Endodermal cell (in vitro differentiated cells): ENCODE measurements at regions not wholly inside any gene's neighbourhood (a gene's known extent, or its start where the extent isn't known, plus 50 kb on each side); places are given as distances from the start of the nearest gene placed in this dataset.

ENCODE experiments used
- DNase-seq: peaks from one replicate; pipeline ENCODE4 v3.0.0-alpha.2; 2017
- H3K27ac ChIP-seq: 2 replicates; pipeline ENCODE4 v1.5.1; 2013; ENCODE audit warnings: mild to moderate bottlenecking, low read depth, low read length, moderate library complexity
- H3K27me3 ChIP-seq: 2 replicates; pipeline ENCODE4 v1.6.1; 2013; ENCODE audit warnings: mild to moderate bottlenecking, low read length, moderate library complexity; ENCODE audit not compliant: insufficient read depth, control insufficient read depth, poor library complexity, severe bottlenecking
- H3K36me3 ChIP-seq: 2 replicates; pipeline ENCODE4 v1.7.0; 2013; ENCODE audit warnings: mild to moderate bottlenecking, low read length, moderate library complexity; ENCODE audit not compliant: control insufficient read depth, insufficient read depth
- H3K4me1 ChIP-seq: one replicate; pipeline ENCODE4 v1.7.0; 2013; ENCODE audit warnings: low read length; ENCODE audit not compliant: control insufficient read depth, insufficient read depth
- H3K4me3 ChIP-seq: 2 replicates; pipeline ENCODE4 v1.5.1; 2013; ENCODE audit warnings: mild to moderate bottlenecking, low read length, moderate library complexity
- H3K9ac ChIP-seq: 2 replicates; pipeline ENCODE4 v1.6.1; 2013; ENCODE audit warnings: mild to moderate bottlenecking, low read length, moderate library complexity; ENCODE audit not compliant: poor library complexity, severe bottlenecking; ENCODE audit errors: extremely low read depth
- H3K9me3 ChIP-seq: 2 replicates; pipeline ENCODE4 v1.6.1; 2013; ENCODE audit warnings: mild to moderate bottlenecking, low read length, moderate library complexity; ENCODE audit not compliant: control insufficient read depth
- H3K27ac Mint-ChIP-seq: 2 replicates; pipeline ENCODE4 v1.8.0; 2020; ENCODE audit warnings: mixed read lengths
- H3K27me3 Mint-ChIP-seq: 2 replicates; pipeline ENCODE4 v1.8.0; 2021; ENCODE audit warnings: mild to moderate bottlenecking, mixed read lengths; ENCODE audit not compliant: insufficient read depth
- H3K36me3 Mint-ChIP-seq: 2 replicates; pipeline ENCODE4 v1.8.0; 2020; ENCODE audit warnings: low read depth, mixed read lengths
- H3K4me1 Mint-ChIP-seq: 2 replicates; pipeline ENCODE4 v1.8.0; 2020; ENCODE audit warnings: mixed read lengths
- H3K4me3 Mint-ChIP-seq: 2 replicates; pipeline ENCODE4 v1.8.0; 2020; ENCODE audit warnings: mild to moderate bottlenecking, moderate library complexity, mixed read lengths
- H3K9me3 Mint-ChIP-seq: 2 replicates; pipeline ENCODE4 v1.8.0; 2020; ENCODE audit warnings: mild to moderate bottlenecking, mixed read lengths
- WGBS, 2 experiments: methylation state at CpG; one replicate each; pipeline versions ENCODE4 v1.1.5 to v1.1.7; 2013; ENCODE audit warnings: missing lambda C conversion rate in 2 of 2, mixed read lengths in 1 of 2; ENCODE audit not compliant: insufficient coverage in 1 of 2, insufficient read length in 1 of 2; 5-methylcytosine and 5-hydroxymethylcytosine counted together
- TF ChIP-seq, protein P1 (sequence below): fragments of 200-600 bp; sonication (generic); conservative IDR thresholded peaks from 2 replicates; pipeline ENCODE4 v1.5.0; 2021; ENCODE audit warnings: antibody characterized with exemption, mild to moderate bottlenecking

DNA sequence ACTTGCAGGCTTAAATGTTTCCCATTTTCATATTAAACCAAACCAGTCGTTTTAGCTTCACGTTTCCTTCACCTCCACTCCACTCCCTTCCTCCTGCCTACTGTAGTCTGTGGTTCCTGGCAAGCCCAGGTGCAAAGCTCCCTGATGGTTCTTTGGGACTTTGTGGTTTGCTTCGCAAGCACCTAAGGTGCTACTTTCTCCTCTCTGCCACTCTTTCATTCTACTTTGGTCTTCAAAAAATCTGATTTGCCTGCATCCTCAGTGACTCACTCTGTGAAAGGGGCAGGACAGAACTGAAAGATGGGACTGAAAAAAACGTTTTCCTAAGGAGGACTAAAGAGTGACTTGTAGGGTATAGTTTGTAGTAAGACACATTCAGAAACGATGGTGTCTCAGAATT, 228.4 kb downstream of the CYRIA start:
- DNase-seq, result no peak
- Mint-ChIP-seq H3K9me3 (no peaks in the 10 kb centered on the region), H3K4me3 (no peak overlapping the region), H3K27me3 (no peaks in the 10 kb centered on the region), H3K36me3 (no peaks in the 10 kb centered on the region), H3K27ac (no peak overlapping the region), H3K4me1 (peaks cover 8% of the 10 kb centered on the region)
- WGBS, 2 experiments, result 85 to 87% methylated on average over 5 of the region's 5 CpGs
- TF ChIP-seq, protein P1, sequence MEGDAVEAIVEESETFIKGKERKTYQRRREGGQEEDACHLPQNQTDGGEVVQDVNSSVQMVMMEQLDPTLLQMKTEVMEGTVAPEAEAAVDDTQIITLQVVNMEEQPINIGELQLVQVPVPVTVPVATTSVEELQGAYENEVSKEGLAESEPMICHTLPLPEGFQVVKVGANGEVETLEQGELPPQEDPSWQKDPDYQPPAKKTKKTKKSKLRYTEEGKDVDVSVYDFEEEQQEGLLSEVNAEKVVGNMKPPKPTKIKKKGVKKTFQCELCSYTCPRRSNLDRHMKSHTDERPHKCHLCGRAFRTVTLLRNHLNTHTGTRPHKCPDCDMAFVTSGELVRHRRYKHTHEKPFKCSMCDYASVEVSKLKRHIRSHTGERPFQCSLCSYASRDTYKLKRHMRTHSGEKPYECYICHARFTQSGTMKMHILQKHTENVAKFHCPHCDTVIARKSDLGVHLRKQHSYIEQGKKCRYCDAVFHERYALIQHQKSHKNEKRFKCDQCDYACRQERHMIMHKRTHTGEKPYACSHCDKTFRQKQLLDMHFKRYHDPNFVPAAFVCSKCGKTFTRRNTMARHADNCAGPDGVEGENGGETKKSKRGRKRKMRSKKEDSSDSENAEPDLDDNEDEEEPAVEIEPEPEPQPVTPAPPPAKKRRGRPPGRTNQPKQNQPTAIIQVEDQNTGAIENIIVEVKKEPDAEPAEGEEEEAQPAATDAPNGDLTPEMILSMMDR, result no peak
- H3K9me3 ChIP-seq, result no peaks in the 10 kb centered on the region
- H3K4me3 ChIP-seq, result no peak overlapping the region
- H3K27ac ChIP-seq, result no peak overlapping the region
- no peaks in the 10 kb centered on the region for H3K36me3 ChIP-seq
- H3K9ac ChIP-seq, result no peak overlapping the region
- H3K4me1 ChIP-seq, result no peaks in the 10 kb centered on the region
- H3K27me3 ChIP-seq, result no peaks in the 10 kb centered on the region

DNA sequence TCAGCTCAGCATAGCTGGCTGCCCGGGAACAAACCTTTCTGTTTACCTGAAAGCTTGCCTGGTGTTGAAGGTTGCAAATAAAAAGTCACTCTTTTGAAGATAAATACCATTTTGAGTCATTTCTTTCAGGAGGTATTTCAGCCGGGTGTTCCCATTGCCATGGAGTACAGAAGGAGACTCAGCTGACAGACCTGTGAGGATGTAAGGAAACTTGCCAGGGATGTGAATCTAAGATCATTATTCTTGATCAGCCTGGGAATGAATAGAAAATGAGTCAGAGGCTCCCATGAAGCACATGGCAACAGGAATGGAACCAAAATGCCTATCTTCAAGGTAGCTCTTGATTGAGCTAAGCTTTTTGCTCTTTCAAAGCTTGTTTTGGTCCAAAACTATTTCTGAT, 231.2 kb downstream of the CYRIA start:
- 88 to 89% methylated on average over 2 of the region's 2 CpGs for WGBS, 2 experiments
- H3K9ac ChIP-seq, result no peak overlapping the region
- H3K4me1 ChIP-seq, result peaks cover 3% of the 10 kb centered on the region
- DNase-seq, result no peak
- Mint-ChIP-seq H3K4me3 (no peak overlapping the region), H3K27me3 (no peaks in the 10 kb centered on the region), H3K4me1 (peaks cover 14% of the 10 kb centered on the region), H3K27ac (no peak overlapping the region), H3K36me3 (no peaks in the 10 kb centered on the region), H3K9me3 (no peaks in the 10 kb centered on the region)
- no peak overlapping the region for H3K4me3 ChIP-seq
- TF ChIP-seq, protein P1, result no peak
- no peaks in the 10 kb centered on the region for H3K36me3 ChIP-seq
- H3K27ac ChIP-seq, result no peak overlapping the region
- no peaks in the 10 kb centered on the region for H3K27me3 ChIP-seq
- peaks cover 7% of the 10 kb centered on the region for H3K9me3 ChIP-seq

DNA sequence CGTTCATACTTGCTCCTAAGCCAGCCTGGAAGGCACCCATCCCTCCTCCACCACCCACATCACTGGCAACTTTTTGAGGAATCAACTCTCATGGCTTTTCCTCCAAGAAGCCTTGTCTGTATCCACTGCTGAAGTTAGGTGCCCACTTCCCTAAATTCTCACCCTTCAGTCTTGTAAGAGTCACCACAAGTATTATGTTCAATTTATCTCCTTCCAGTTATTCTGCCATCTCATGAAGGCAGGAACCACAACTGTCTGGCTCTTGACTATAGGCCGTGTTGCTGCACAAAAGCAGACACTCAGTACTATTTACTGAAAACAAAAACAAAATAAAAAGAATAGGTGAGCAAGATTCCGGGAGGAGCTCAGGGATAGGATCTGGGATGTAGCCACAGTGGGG, 234.8 kb downstream of the CYRIA start:
- H3K27me3 ChIP-seq, result no peaks in the 10 kb centered on the region
- WGBS, 2 experiments, result 92 to 93% methylated on average over 2 to 3 of the region's 3 CpGs
- H3K4me3 ChIP-seq, result no peak overlapping the region
- TF ChIP-seq, protein P1, result no peak
- H3K36me3 ChIP-seq, result no peaks in the 10 kb centered on the region
- H3K36me3 Mint-ChIP-seq, result no peaks in the 10 kb centered on the region
- peaks cover 7% of the 10 kb centered on the region for H3K9me3 ChIP-seq
- no peak overlapping the region for H3K27ac Mint-ChIP-seq
- peaks cover 19% of the 10 kb centered on the region for H3K4me1 ChIP-seq
- peaks cover 32% of the 10 kb centered on the region for H3K4me1 Mint-ChIP-seq
- H3K27me3 Mint-ChIP-seq, result no peaks in the 10 kb centered on the region
- no peak for DNase-seq
- H3K9me3 Mint-ChIP-seq, result no peaks in the 10 kb centered on the region
- H3K4me3 Mint-ChIP-seq, result no peak overlapping the region
- H3K27ac ChIP-seq, result no peak overlapping the region
- H3K9ac ChIP-seq, result no peak overlapping the region
